GM23248 (cell line): ENCODE measurements at regions not wholly inside any gene's neighbourhood (a gene's known extent, or its start where the extent isn't known, plus 50 kb on each side); places are given as distances from the start of the nearest gene placed in this dataset.

Experiments
- DNase-seq: peaks from one replicate; pipeline ENCODE4 v3.0.0-alpha.2; 2015
- H2AFZ ChIP-seq: fragments of 200-600 bp; sonication (generic); 2 replicates; pipeline ENCODE4 v1.6.1; 2016; ENCODE audit warnings: antibody characterized with exemption
- H3F3A ChIP-seq: fragments of 200-600 bp; sonication (generic); 2 replicates; pipeline ENCODE4 v1.6.1; 2016; ENCODE audit warnings: mild to moderate bottlenecking, antibody characterized with exemption, mixed run types; ENCODE audit not compliant: insufficient read depth
- H3K27ac ChIP-seq: fragments of 200-600 bp; sonication (generic); 2 replicates; pipeline ENCODE4 v1.5.1; 2016; ENCODE audit warnings: mild to moderate bottlenecking
- H3K27me3 ChIP-seq: fragments of 200-600 bp; sonication (generic); replicated peaks from 2 replicates; pipeline ENCODE4 v1.6.1; 2016; ENCODE audit warnings: mild to moderate bottlenecking; ENCODE audit not compliant: insufficient read depth
- H3K36me3 ChIP-seq: fragments of 200-600 bp; sonication (generic); 2 replicates; pipeline ENCODE4 v1.6.1; 2016; ENCODE audit warnings: low read depth, mild to moderate bottlenecking
- H3K4me1 ChIP-seq: fragments of 200-600 bp; sonication (generic); 2 replicates; pipeline ENCODE4 v1.6.1; 2016; ENCODE audit warnings: mild to moderate bottlenecking; ENCODE audit not compliant: insufficient read depth
- H3K4me2 ChIP-seq: fragments of 200-600 bp; sonication (generic); one replicate; pipeline ENCODE4 v1.6.1; 2016; ENCODE audit warnings: mild to moderate bottlenecking; ENCODE audit not compliant: unreplicated experiment
- H3K4me3 ChIP-seq: fragments of 200-600 bp; sonication (generic); 2 replicates; pipeline ENCODE4 v1.5.1; 2016; ENCODE audit warnings: mild to moderate bottlenecking
- H3K79me2 ChIP-seq: fragments of 200-600 bp; sonication (generic); 2 replicates; pipeline ENCODE4 v1.6.1; 2016; ENCODE audit warnings: mild to moderate bottlenecking; ENCODE audit not compliant: insufficient read depth
- H3K9ac ChIP-seq: fragments of 200-600 bp; sonication (generic); 2 replicates; pipeline ENCODE4 v1.6.1; 2016; ENCODE audit warnings: mild to moderate bottlenecking
- H3K9me2 ChIP-seq: fragments of 200-600 bp; sonication (generic); 2 replicates; pipeline ENCODE4 v1.6.1; 2016; ENCODE audit warnings: mixed run types, mild to moderate bottlenecking, moderate library complexity; ENCODE audit not compliant: insufficient read depth
- H3K9me3 ChIP-seq: fragments of 200-600 bp; sonication (generic); one replicate; pipeline ENCODE4 v1.6.1; 2017; ENCODE audit warnings: low read depth
- H4K20me1 ChIP-seq: fragments of 200-600 bp; sonication (generic); 2 replicates; pipeline ENCODE4 v1.6.0; 2016; ENCODE audit not compliant: insufficient read depth
- EZH2 ChIP-seq: fragments of 200-600 bp; sonication (generic); IDR thresholded peaks from 2 replicates; pipeline ENCODE4 v1.6.1; 2018; ENCODE audit warnings: antibody characterized with exemption, mild to moderate bottlenecking; ENCODE audit not compliant: insufficient read depth, poor library complexity, severe bottlenecking
- EZH2phosphoT487 ChIP-seq: fragments of 200-600 bp; sonication (generic); IDR thresholded peaks from 2 replicates; pipeline ENCODE4 v1.6.1; 2018; ENCODE audit warnings: antibody characterized with exemption, moderate library complexity, mild to moderate bottlenecking, low read depth; ENCODE audit not compliant: insufficient read depth
- WGBS, 2 experiments: methylation state at CpG; one replicate each; pipeline ENCODE4 v1.1.6; 2015 to 2017; ENCODE audit warnings: low lambda C conversion rate in 2 of 2, low coverage in 1 of 2; ENCODE audit errors: missing lambda C conversion rate in 2 of 2; 5-methylcytosine and 5-hydroxymethylcytosine counted together
- in situ Hi-C: fragments of 300-500 bp; cut with MboI; formaldehyde crosslinking; loops from 2 replicates; pipeline ENCODE4 v1.15.0; 2020

DNA sequence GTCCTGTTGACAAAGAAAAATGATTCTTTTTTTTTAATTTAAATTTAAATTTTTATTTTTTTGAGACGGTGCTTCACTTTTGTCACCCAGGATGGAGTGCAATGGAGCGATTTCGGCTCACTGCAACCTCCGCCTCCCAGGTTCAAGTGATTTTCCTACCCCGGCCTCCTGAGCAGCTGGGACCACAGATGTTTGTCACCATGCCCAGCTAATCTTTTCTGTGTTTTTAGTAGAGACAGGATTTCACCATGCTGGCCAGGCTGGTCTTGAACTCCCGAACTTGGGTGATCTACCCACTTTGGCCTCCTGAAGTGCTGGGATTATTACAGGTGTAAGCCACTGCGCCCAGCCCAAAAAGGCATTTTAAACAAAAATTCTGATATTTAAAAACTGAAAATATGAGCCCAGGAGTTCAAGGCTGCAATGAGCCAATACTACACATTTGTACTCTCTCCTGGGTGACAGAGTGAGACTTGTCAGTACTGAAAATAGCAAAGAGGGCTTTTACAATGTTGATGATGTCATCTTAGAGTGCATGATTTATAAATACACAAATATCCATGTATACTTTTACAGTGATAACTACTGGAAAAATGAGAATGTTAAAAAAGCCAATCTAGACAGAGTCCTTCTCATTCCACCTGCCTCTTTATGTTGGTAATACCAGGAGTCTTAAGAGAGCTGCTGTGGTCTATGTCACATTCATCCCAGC lies 56.0 kb upstream of the STUM start:
- Histone ChIP-seq H3K9me2 (no peaks in the 10 kb centered on the region), H2AFZ (no peak overlapping the region), H3K27ac (no peak overlapping the region), H3K9ac (no peak overlapping the region), H3K4me1 (no peaks in the 10 kb centered on the region), H3F3A (no peaks in the 10 kb centered on the region), H3K27me3 (no peaks in the 10 kb centered on the region; the same call in 1 of the 2 replicates), H3K79me2 (no peaks in the 10 kb centered on the region), H3K36me3 (no peaks in the 10 kb centered on the region), H4K20me1 (no peaks in the 10 kb centered on the region), H3K4me2 (no peak overlapping the region), H3K9me3 (no peaks in the 10 kb centered on the region), H3K4me3 (no peak overlapping the region)
- 66 to 67% methylated on average over 7 of the region's 7 CpGs for WGBS, 2 experiments
- no peak for DNase-seq
- TF ChIP-seq EZH2phosphoT487 (no peak), EZH2 (no peak)
- in situ Hi-C loops = no loop called here

DNA sequence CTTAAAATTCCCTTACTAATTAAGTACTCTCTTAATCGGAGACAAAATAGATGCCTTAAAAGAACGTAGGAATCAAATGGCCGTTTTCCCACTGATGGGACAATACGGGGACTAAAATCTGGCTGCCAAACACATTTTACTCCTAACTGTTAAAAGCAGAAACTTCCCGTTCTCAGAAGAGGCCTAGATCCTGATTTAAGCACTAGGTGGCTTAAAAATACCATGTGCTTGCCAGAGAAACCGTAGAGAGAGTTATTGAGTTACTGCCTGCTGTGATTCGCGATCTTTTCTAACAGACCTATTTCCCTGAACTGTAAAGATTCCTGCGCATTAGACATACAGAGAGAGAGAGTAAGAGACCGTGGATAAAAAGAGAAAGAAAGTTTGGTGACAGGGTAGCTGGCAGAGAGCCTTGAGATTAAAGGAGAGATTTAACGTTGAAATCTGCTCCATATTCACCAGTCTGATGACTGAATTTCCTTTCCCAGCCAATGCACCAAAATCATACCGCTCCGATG lies 54.4 kb upstream of the STUM start:
- 7% methylated on average over 13 of the region's 13 CpGs for WGBS, 2 experiments
- H3K9me2 ChIP-seq = no peaks in the 10 kb centered on the region
- H3K4me1 ChIP-seq = no peaks in the 10 kb centered on the region
- peak; percentile 20 for DNase-seq
- no peaks in the 10 kb centered on the region for H3K79me2 ChIP-seq
- no peaks in the 10 kb centered on the region for H3F3A ChIP-seq
- no peaks in the 10 kb centered on the region for H3K36me3 ChIP-seq
- H3K27me3 ChIP-seq = no peaks in the 10 kb centered on the region; the same call in 1 of the 2 replicates
- H4K20me1 ChIP-seq = no peaks in the 10 kb centered on the region
- no peak overlapping the region for H3K4me3 ChIP-seq
- H3K4me2 ChIP-seq = no peak overlapping the region
- no peak overlapping the region for H3K9ac ChIP-seq
- no peaks in the 10 kb centered on the region for H3K9me3 ChIP-seq
- no peak overlapping the region for H3K27ac ChIP-seq
- H2AFZ ChIP-seq = peak overlapping the region; percentile 43; the same call in 1 of the 2 replicates
- in situ Hi-C loops = no loop called here
- no peak for TF ChIP-seq EZH2phosphoT487
- TF ChIP-seq EZH2 = no peak

DNA sequence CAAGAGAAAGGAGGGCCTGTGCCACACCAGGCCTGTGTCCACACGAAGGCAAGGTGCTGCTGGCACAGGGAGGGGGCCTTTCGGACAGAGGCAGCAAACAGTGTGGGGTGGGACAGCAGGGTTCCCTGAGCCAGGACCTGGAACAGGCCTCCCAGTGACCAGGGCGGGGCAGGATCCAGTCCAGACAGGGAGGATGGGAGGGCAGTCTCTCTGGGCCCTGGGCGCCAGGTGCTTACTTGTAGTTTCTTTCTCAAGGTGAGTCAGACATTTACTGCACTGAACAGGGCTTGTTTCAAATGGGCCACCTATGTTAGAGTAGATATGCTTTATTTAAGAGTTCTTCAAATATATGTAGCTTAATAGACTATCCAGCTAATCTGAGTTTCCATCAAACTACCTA lies 52.8 kb upstream of the STUM start:
- H3K27ac ChIP-seq = no peak overlapping the region
- H3K9me3 ChIP-seq = no peaks in the 10 kb centered on the region
- no peaks in the 10 kb centered on the region for H3F3A ChIP-seq
- H3K36me3 ChIP-seq = no peaks in the 10 kb centered on the region
- no peak overlapping the region for H2AFZ ChIP-seq
- no peak for DNase-seq
- no peaks in the 10 kb centered on the region for H3K9me2 ChIP-seq
- H3K9ac ChIP-seq = no peak overlapping the region
- H3K4me2 ChIP-seq = no peak overlapping the region
- TF ChIP-seq EZH2phosphoT487 = no peak
- no peak for TF ChIP-seq EZH2
- H3K4me3 ChIP-seq = no peak overlapping the region
- H3K27me3 ChIP-seq = no peaks in the 10 kb centered on the region; the same call in 1 of the 2 replicates
- WGBS, 2 experiments = 57 to 64% methylated on average over 3 to 4 of the region's 4 CpGs
- in situ Hi-C loops = no loop called here
- H3K4me1 ChIP-seq = no peaks in the 10 kb centered on the region
- H3K79me2 ChIP-seq = no peaks in the 10 kb centered on the region
- H4K20me1 ChIP-seq = no peaks in the 10 kb centered on the region

DNA sequence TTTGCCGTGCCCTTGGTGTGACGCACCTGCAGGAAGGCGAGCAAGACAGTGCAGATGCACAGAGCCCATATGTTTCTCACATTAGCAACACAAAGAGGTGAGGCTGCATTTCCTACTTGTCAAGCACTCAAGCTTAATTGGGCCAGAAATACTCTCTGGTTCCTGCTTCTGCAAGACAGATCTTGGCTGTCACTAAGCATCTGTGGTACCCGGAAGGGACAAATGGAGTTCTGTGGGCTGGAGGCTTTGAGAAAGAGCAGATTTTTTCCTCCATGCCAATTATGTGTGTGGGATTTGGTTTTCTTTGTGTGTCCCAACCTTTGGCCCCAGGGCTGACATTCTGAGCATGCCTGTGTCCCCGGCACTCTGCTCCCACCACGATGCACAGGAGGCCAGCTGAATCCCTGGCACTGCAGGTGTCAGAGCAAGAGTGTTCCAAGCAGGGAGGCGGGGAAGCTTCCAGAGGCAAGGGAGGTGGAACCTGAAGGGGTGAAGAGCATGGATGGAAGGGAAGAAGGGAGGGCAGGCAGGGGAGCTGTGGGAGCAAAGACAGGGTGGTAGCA lies 52.0 kb upstream of the STUM start:
- DNase-seq = no peak
- WGBS, 2 experiments = 53 to 54% methylated on average over 7 of the region's 7 CpGs

More for the DNA sequence above, 52.0 kb upstream of the STUM start:
- H4K20me1 ChIP-seq = no peaks in the 10 kb centered on the region
- no peaks in the 10 kb centered on the region; the same call in 1 of the 2 replicates for H3K27me3 ChIP-seq
- H3K79me2 ChIP-seq = no peaks in the 10 kb centered on the region
- TF ChIP-seq EZH2phosphoT487 (no peak), EZH2 (no peak)
- H3K4me2 ChIP-seq = no peak overlapping the region
- no peaks in the 10 kb centered on the region for H3K4me1 ChIP-seq
- in situ Hi-C loops = no loop called here
- no peak overlapping the region for H3K27ac ChIP-seq
- H3K4me3 ChIP-seq = no peak overlapping the region
- no peak overlapping the region for H3K9ac ChIP-seq
- no peaks in the 10 kb centered on the region for H3K9me2 ChIP-seq
- no peaks in the 10 kb centered on the region for H3F3A ChIP-seq
- no peaks in the 10 kb centered on the region for H3K36me3 ChIP-seq
- no peak overlapping the region for H2AFZ ChIP-seq
- no peaks in the 10 kb centered on the region for H3K9me3 ChIP-seq
